MM.1S (cell line): ENCODE measurements at regions not wholly inside any gene's neighbourhood (a gene's known extent, or its start where the extent isn't known, plus 50 kb on each side); places are given as distances from the start of the nearest gene placed in this dataset.
A peak's percentile ranks its signal among the peaks of the same experiment; 100 is the strongest.

ENCODE experiments used
- DNase-seq: peaks from one replicate; pipeline ENCODE4 v3.0.0-alpha.2; 2015
- H2AFZ ChIP-seq: fragments of 300-600 bp; sonication (generic); 2 replicates; pipeline ENCODE4 v1.6.0; 2016; ENCODE audit warnings: antibody characterized with exemption, low read length
- H3F3A ChIP-seq: fragments of 300-600 bp; sonication (generic); 2 replicates; pipeline ENCODE4 v1.6.1; 2016; ENCODE audit warnings: mild to moderate bottlenecking, antibody characterized with exemption, low read length, moderate library complexity, mixed read lengths; ENCODE audit not compliant: insufficient read depth
- H3K27ac ChIP-seq: fragments of 300-600 bp; sonication (generic); 2 replicates; pipeline ENCODE4 v1.5.1; 2016; ENCODE audit warnings: mild to moderate bottlenecking, low read length
- H3K27me3 ChIP-seq: fragments of 300-600 bp; sonication (generic); replicated peaks from 2 replicates; pipeline ENCODE4 v1.6.0; 2016; ENCODE audit warnings: low read length; ENCODE audit not compliant: insufficient read depth
- H3K36me3 ChIP-seq: fragments of 300-600 bp; sonication (generic); replicated peaks from 2 replicates; pipeline ENCODE4 v1.6.1; 2016; ENCODE audit warnings: mild to moderate bottlenecking, low read length, mixed read lengths; ENCODE audit not compliant: insufficient read depth
- H3K4me1 ChIP-seq: fragments of 300-600 bp; sonication (generic); 2 replicates; pipeline ENCODE4 v1.6.1; 2016; ENCODE audit warnings: low read length, mixed read lengths
- H3K4me2 ChIP-seq: fragments of 300-600 bp; sonication (generic); 2 replicates; pipeline ENCODE4 v1.6.0; 2016; ENCODE audit warnings: low read depth, low read length
- H3K4me3 ChIP-seq: fragments of 300-600 bp; sonication (generic); 2 replicates; pipeline ENCODE4 v1.5.1; 2016; ENCODE audit warnings: low read length, mixed read lengths
- H3K79me2 ChIP-seq: fragments of 300-600 bp; sonication (generic); 2 replicates; pipeline ENCODE4 v1.6.1; 2016; ENCODE audit warnings: mixed run types, low read length, mixed read lengths
- H3K9ac ChIP-seq: fragments of 300-600 bp; sonication (generic); 2 replicates; pipeline ENCODE4 v1.6.1; 2016; ENCODE audit warnings: low read length, mixed read lengths
- H3K9me2 ChIP-seq: fragments of 300-600 bp; sonication (generic); replicated peaks from 2 replicates; pipeline ENCODE4 v1.6.1; 2016; ENCODE audit warnings: mild to moderate bottlenecking, low read length, mixed read lengths; ENCODE audit not compliant: insufficient read depth
- H3K9me3 ChIP-seq: fragments of 300-600 bp; sonication (generic); replicated peaks from 2 replicates; pipeline ENCODE4 v1.6.1; 2016; ENCODE audit warnings: mild to moderate bottlenecking, low read length, mixed read lengths; ENCODE audit not compliant: insufficient read depth
- H4K20me1 ChIP-seq: fragments of 300-600 bp; sonication (generic); 2 replicates; pipeline ENCODE4 v1.6.1; 2016; ENCODE audit warnings: mild to moderate bottlenecking, low read length, moderate library complexity, mixed read lengths; ENCODE audit not compliant: insufficient read depth
- EZH2 ChIP-seq: fragments of 300-600 bp; sonication (generic); optimal IDR thresholded peaks from 2 replicates; pipeline ENCODE3; 2017; ENCODE audit warnings: low read depth, mild to moderate bottlenecking, antibody characterized with exemption, low read length, mixed read lengths
- EZH2phosphoT487 ChIP-seq: fragments of 300-600 bp; sonication (generic); IDR thresholded peaks from 2 replicates; pipeline ENCODE4 v1.6.1; 2018; ENCODE audit warnings: antibody characterized with exemption, low read length
- TF ChIP-seq, protein P1 (sequence below): fragments of 300-600 bp; sonication (generic); IDR thresholded peaks from 2 replicates; pipeline ENCODE4 v1.5.1; 2016; ENCODE audit warnings: antibody characterized with exemption, low read length, mixed read lengths

DNA sequence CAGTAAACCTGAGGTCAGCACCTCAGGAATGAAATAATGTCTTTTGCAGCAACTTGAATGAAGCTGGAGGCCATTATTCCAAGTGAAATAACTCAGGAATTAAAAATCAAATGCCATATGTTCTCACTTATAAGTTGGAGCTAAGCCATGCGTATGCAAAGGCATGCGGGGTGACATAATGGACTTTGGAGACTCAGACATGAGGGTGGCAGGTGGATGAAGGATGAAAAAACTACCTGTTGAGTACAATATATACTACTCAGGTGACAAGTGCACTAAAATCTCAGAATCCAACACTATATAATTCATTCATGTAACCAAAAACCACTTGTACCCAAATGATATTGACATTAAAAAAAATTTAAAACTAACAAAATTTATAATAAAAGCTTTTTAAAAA is 1416.9 kb downstream of the UQCRFS1 start:
- no peak overlapping the region for H3K27ac ChIP-seq
- no peaks in the 10 kb centered on the region for H4K20me1 ChIP-seq
- H2AFZ ChIP-seq: no peak overlapping the region
- no peak overlapping the region for H3K4me3 ChIP-seq
- H3K4me1 ChIP-seq: peaks cover 8% of the 10 kb centered on the region; the same call in 1 of the 2 replicates
- no peak for DNase-seq
- TF ChIP-seq, protein P1, sequence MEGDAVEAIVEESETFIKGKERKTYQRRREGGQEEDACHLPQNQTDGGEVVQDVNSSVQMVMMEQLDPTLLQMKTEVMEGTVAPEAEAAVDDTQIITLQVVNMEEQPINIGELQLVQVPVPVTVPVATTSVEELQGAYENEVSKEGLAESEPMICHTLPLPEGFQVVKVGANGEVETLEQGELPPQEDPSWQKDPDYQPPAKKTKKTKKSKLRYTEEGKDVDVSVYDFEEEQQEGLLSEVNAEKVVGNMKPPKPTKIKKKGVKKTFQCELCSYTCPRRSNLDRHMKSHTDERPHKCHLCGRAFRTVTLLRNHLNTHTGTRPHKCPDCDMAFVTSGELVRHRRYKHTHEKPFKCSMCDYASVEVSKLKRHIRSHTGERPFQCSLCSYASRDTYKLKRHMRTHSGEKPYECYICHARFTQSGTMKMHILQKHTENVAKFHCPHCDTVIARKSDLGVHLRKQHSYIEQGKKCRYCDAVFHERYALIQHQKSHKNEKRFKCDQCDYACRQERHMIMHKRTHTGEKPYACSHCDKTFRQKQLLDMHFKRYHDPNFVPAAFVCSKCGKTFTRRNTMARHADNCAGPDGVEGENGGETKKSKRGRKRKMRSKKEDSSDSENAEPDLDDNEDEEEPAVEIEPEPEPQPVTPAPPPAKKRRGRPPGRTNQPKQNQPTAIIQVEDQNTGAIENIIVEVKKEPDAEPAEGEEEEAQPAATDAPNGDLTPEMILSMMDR: no peak
- TF ChIP-seq EZH2phosphoT487 (no peak), EZH2 (no peak)
- no peaks in the 10 kb centered on the region for H3K9me2 ChIP-seq
- no peak overlapping the region for H3K9ac ChIP-seq
- H3K79me2 ChIP-seq: peaks cover 28% of the 10 kb centered on the region
- H3F3A ChIP-seq: peaks cover 9% of the 10 kb centered on the region
- H3K9me3 ChIP-seq: no peaks in the 10 kb centered on the region
- no peaks in the 10 kb centered on the region for H3K27me3 ChIP-seq
- H3K36me3 ChIP-seq: no peaks in the 10 kb centered on the region
- H3K4me2 ChIP-seq: no peak overlapping the region

DNA sequence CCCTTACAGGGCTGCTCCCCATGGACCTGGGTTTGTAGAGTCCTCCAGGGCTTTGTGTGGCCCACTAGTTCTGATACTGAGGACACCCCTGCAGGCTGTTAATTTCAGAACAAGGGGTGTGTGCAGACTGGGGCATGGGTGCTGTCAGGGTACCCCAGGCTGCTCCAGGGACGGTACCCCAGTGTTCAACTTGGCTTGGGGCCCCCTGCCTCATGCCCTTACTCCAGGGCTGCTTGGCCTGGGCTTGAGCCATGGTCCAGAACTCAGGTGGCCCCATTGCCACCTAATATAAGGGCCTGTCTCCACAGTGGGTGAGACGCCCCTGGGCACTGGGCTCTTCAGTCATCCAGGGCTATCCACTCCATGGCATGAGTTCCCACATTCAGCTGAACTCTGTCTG is 1417.6 kb downstream of the UQCRFS1 start:
- Histone ChIP-seq H3K9me2 (no peaks in the 10 kb centered on the region), H4K20me1 (no peaks in the 10 kb centered on the region), H3F3A (peaks cover 9% of the 10 kb centered on the region), H3K27ac (no peak overlapping the region), H3K9ac (no peak overlapping the region), H3K4me3 (no peak overlapping the region), H3K4me2 (no peak overlapping the region; the same call in 1 of the 2 replicates), H3K79me2 (peaks cover 28% of the 10 kb centered on the region), H3K4me1 (peaks cover 8% of the 10 kb centered on the region; the same call in 1 of the 2 replicates), H3K36me3 (no peaks in the 10 kb centered on the region), H2AFZ (no peak overlapping the region), H3K9me3 (no peaks in the 10 kb centered on the region), H3K27me3 (no peaks in the 10 kb centered on the region)
- TF ChIP-seq, protein P1: no peak
- TF ChIP-seq EZH2: no peak
- no peak for TF ChIP-seq EZH2phosphoT487
- DNase-seq: no peak

DNA sequence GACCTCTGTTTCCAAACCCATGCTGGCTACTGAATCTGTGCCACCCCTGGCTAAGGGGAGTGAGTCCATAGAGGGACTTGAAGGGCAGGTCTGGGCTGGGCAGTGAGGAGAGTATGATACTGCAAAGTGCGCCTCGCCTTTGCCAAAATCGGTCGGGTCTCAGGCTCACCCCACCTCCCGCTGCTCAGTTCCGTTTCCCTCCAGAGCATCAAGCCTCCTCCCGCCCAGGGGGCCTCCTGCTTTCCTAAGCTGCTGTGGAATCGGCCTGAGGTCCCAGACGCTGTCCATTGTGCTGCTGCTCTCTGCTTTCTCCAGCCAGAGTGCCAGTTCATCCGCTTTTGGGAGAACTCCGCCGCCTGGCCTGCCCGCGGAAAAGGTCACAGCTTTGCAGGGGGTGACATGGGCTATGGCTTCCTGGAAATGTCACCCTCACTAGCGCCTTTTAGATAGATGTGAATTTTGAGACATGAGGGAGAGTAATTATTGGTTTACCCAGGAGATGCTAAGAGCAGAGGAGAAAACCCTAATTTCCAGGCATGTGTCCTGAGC is 1418.4 kb downstream of the UQCRFS1 start:
- Histone ChIP-seq H3K36me3 (no peaks in the 10 kb centered on the region), H3K27me3 (no peaks in the 10 kb centered on the region), H3K4me3 (peak overlapping the region; percentile 96), H3K9me2 (no peaks in the 10 kb centered on the region), H3K4me2 (peak overlapping the region; percentile 97), H3F3A (peaks cover 9% of the 10 kb centered on the region), H3K4me1 (peaks cover 8% of the 10 kb centered on the region; the same call in 1 of the 2 replicates), H3K27ac (no peak overlapping the region), H4K20me1 (no peaks in the 10 kb centered on the region), H3K9me3 (no peaks in the 10 kb centered on the region), H2AFZ (peak overlapping the region; percentile 87), H3K9ac (peak overlapping the region; percentile 64; the same call in 1 of the 2 replicates), H3K79me2 (peaks cover 28% of the 10 kb centered on the region)
- peak; percentile 7 for DNase-seq
- TF ChIP-seq EZH2 (no peak), EZH2phosphoT487 (no peak)
- TF ChIP-seq, protein P1: no peak
